ACC112 (cell line): ENCODE measurements at regions not wholly inside any gene's neighbourhood (a gene's known extent, or its start where the extent isn't known, plus 50 kb on each side); places are given as distances from the start of the nearest gene placed in this dataset.
A peak's percentile ranks its signal among the peaks of the same experiment; 100 is the strongest.
"Not testable (repeated sequence)": the region's sequence is repeated elsewhere in the genome, so short reads cannot be mapped to it uniquely, and the experiment has no call there.

Experiments used
- H2AFZ ChIP-seq: fragments of 200-600 bp; sonication (generic); one replicate; pipeline ENCODE4 v1.6.0; 2017; ENCODE audit warnings: antibody characterized with exemption, low read length; ENCODE audit not compliant: unreplicated experiment
- H3K27ac ChIP-seq: fragments of 200-600 bp; sonication (generic); 2 replicates; pipeline ENCODE4 v1.5.1; 2014; ENCODE audit warnings: low read depth, mild to moderate bottlenecking, antibody characterized with exemption, low read length, moderate library complexity
- H3K27me3 ChIP-seq: fragments of 200-600 bp; sonication (generic); 2 replicates; pipeline ENCODE4 v1.6.1; 2014; ENCODE audit warnings: mild to moderate bottlenecking, antibody characterized with exemption, low read length, moderate library complexity, mixed read lengths; ENCODE audit not compliant: insufficient read depth
- H3K36me3 ChIP-seq: fragments of 200-600 bp; sonication (generic); 2 replicates; pipeline ENCODE4 v1.6.1; 2016; ENCODE audit warnings: mild to moderate bottlenecking, antibody characterized with exemption, low read length, moderate library complexity, mixed read lengths; ENCODE audit not compliant: insufficient read depth
- H3K4me1 ChIP-seq: fragments of 200-600 bp; sonication (generic); one replicate; pipeline ENCODE4 v1.6.1; 2016; ENCODE audit warnings: low read length, mixed read lengths; ENCODE audit not compliant: insufficient read depth, unreplicated experiment, control insufficient read depth
- H3K4me3 ChIP-seq: fragments of 200-600 bp; sonication (generic); 2 replicates; pipeline ENCODE4 v1.5.1; 2014; ENCODE audit warnings: mild to moderate bottlenecking, low read depth, low read length
- H3K79me2 ChIP-seq: fragments of 200-600 bp; sonication (generic); one replicate; pipeline ENCODE4 v1.6.0; 2016; ENCODE audit warnings: low read length; ENCODE audit not compliant: control insufficient read depth, unreplicated experiment, insufficient read depth

DNA sequence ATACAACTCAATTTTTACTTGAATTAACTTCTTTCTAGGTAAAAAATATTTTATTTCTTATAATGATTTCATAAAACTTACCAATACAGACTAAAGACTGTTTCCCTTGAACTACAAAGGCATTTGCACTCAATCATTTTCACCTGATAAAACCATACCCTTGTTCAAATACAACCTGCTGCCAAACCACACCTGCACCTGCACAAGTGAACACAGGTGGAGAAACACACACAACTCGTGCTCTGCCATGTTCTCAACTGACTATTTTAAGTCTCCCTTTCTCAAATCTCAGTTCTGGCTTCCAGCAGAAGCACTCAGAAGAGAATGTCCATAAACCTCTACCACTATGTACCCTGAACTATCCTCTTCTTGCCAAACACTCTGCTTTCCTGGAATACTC lies 1892.1 kb downstream of the MAT2B start:
- Histone ChIP-seq H3K79me2 (no peaks in the 10 kb centered on the region), H3K27me3 (no peaks in the 10 kb centered on the region), H3K4me3 (no peak overlapping the region), H3K36me3 (no peaks in the 10 kb centered on the region), H2AFZ (no peak overlapping the region), H3K4me1 (no peaks in the 10 kb centered on the region), H3K27ac (no peak overlapping the region)

GRCh38 chr5:165400086-165400485 lies 1894.7 kb downstream of the MAT2B start:
- Histone ChIP-seq H3K27ac (no peak overlapping the region), H3K4me3 (no peak overlapping the region), H3K27me3 (no peaks in the 10 kb centered on the region), H3K4me1 (no peaks in the 10 kb centered on the region), H2AFZ (no peak overlapping the region), H3K79me2 (no peaks in the 10 kb centered on the region), H3K36me3 (no peaks in the 10 kb centered on the region)

- no peaks in the 10 kb centered on the region for H3K27me3 ChIP-seq
- no peak overlapping the region for H3K4me3 ChIP-seq
- no peak overlapping the region for H3K27ac ChIP-seq
- H2AFZ ChIP-seq: no peak overlapping the region
- H3K4me1 ChIP-seq: no peaks in the 10 kb centered on the region
- no peaks in the 10 kb centered on the region for H3K79me2 ChIP-seq
- no peaks in the 10 kb centered on the region for H3K36me3 ChIP-seq
These were observed 1899.5 kb downstream of the MAT2B start for GRCh38 chr5:165404917-165405316.

GRCh38 chr5:165405340-165405739 lies 1899.9 kb downstream of the MAT2B start:
- H3K4me1 ChIP-seq: no peaks in the 10 kb centered on the region
- H3K36me3 ChIP-seq: no peaks in the 10 kb centered on the region
- no peaks in the 10 kb centered on the region for H3K27me3 ChIP-seq
- H3K4me3 ChIP-seq: no peak overlapping the region
- no peak overlapping the region for H3K27ac ChIP-seq
- H2AFZ ChIP-seq: peak overlapping the region; percentile 21
- H3K79me2 ChIP-seq: no peaks in the 10 kb centered on the region

DNA sequence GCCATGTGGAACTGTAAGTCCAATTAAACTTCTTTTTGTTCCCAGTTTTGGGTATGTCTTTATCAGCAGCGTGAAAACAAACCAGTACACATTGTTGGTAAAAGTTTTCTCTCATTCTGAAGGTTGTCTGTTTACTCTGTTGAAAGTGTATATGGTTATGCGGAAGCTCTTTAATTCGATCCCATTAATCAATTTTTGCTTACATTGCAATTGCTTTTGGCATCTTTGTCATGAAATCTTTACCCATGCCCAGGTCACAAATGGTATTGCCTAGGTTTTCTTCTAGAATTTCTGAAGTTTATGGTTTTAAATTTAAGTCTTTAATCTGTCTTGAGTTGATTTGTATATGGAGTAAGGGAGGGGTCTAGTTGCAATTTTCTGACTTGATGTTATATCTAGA lies 1901.9 kb downstream of the MAT2B start:
- no peaks in the 10 kb centered on the region for H3K4me1 ChIP-seq
- H2AFZ ChIP-seq: no peak overlapping the region
- H3K4me3 ChIP-seq: no peak overlapping the region
- no peaks in the 10 kb centered on the region for H3K36me3 ChIP-seq
- no peaks in the 10 kb centered on the region for H3K79me2 ChIP-seq
- no peak overlapping the region for H3K27ac ChIP-seq
- no peaks in the 10 kb centered on the region for H3K27me3 ChIP-seq

DNA sequence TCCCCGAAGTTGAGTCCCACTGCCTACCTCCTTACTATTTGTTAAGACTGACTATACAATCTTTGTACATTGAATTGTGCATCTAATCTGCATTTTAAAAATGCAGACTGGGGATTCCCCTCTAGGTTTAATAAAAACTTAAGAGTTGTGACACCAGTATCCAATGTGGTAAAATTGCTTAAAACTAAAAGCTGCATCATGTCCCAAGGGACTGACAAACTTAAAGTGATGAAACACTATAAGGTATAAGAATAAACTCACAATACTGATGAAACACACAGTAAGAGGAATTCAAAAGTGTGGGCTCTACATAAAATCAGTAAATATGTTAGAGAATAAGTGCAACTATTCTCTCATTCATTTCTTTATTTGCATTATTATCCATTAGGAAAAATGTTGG lies 1905.1 kb downstream of the MAT2B start:
- Histone ChIP-seq H3K27ac (no peak overlapping the region), H3K27me3 (no peaks in the 10 kb centered on the region), H2AFZ (no peak overlapping the region), H3K79me2 (no peaks in the 10 kb centered on the region), H3K4me3 (no peak overlapping the region), H3K4me1 (no peaks in the 10 kb centered on the region), H3K36me3 (no peaks in the 10 kb centered on the region)

- not testable (repeated sequence) for H3K27ac ChIP-seq, H3K4me3 ChIP-seq, H3K79me2 ChIP-seq, H3K4me1 ChIP-seq, H2AFZ ChIP-seq, H3K36me3 ChIP-seq, H3K27me3 ChIP-seq
These were observed 1906.1 kb downstream of the MAT2B start for GRCh38 chr5:165411532-165411931.

DNA sequence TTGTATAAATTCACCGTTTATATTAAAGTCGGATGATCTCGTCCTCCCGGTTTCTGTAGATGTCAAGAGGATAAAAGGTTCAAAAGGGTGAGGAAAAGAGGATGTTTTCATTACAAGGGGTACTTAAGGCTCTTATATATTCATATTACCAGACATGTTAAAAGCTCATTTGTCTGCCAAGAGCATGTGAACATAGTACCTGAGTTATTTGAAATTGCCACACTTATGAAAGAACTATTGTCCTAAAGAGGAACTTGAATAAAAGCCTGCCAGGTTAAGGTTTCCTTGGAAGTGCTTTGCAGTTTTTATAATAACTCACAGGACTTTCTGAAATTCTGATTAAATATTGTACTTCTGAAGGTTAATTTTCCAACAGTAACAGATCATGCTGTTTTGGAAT lies 1915.1 kb downstream of the MAT2B start:
- no peaks in the 10 kb centered on the region for H3K36me3 ChIP-seq

DNA sequence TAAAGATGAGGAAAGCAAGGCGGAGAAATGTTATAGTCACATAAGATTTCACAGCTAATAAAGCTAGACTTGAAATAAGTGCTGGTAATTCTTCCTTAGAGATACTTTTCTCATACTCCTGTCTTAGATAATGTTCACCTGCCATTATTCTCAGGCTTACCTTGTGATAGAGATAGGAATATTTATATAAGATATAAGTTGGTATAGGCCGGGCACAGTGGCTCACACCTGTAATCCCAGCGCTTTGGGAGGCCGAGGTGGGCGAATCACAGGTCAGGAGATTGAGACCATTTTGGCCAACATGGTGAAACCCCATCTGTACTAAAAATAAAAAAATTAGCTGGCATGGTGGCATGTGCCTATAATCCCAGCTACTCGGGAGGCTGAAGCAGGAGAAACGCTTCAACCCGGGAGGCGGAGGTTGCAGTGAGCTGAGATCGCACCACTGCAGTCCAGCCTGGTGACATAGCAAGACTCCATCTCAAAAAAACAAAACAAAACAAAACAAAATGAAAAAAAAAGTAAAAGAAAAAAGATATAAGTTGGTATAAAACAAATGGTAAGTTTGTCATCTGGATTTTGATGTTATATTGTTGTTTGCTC lies 1918.4 kb downstream of the MAT2B start:
- Histone ChIP-seq H3K36me3 (no peaks in the 10 kb centered on the region), H3K79me2 (no peaks in the 10 kb centered on the region), H3K27me3 (no peaks in the 10 kb centered on the region), H3K27ac (no peak overlapping the region), H3K4me3 (no peak overlapping the region), H3K4me1 (no peaks in the 10 kb centered on the region), H2AFZ (no peak overlapping the region)

More for the DNA sequence above, 1915.1 kb downstream of the MAT2B start:
- no peaks in the 10 kb centered on the region for H3K4me1 ChIP-seq
- no peak overlapping the region for H2AFZ ChIP-seq
- no peak overlapping the region for H3K4me3 ChIP-seq
- H3K27ac ChIP-seq: no peak overlapping the region
- no peaks in the 10 kb centered on the region for H3K79me2 ChIP-seq
- no peaks in the 10 kb centered on the region for H3K27me3 ChIP-seq

GRCh38 chr5:165425594-165425993 lies 1920.2 kb downstream of the MAT2B start:
- no peaks in the 10 kb centered on the region for H3K36me3 ChIP-seq
- H3K27ac ChIP-seq: no peak overlapping the region
- no peaks in the 10 kb centered on the region for H3K4me1 ChIP-seq
- H2AFZ ChIP-seq: no peak overlapping the region
- no peak overlapping the region for H3K4me3 ChIP-seq
- H3K27me3 ChIP-seq: no peaks in the 10 kb centered on the region
- no peaks in the 10 kb centered on the region for H3K79me2 ChIP-seq

DNA sequence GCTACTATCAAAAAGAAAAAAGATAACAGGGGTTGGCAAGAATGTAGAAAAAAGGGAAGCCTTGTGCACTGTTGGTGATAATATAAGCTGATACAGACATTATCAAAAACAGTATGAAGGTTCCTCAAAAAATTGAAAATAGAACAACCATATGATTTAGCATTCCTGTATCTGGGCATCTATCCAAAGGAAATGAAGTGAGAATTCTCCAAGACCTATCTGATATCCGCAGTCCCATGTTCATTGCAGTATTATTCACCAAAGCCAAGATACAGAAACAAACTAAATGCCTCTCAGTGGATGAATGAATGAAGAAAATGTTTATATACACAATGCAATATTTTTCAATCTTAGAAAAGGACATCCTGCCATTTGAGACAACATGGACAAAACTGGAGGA lies 1943.3 kb downstream of the MAT2B start:
- Histone ChIP-seq H3K27ac (no peak overlapping the region), H3K27me3 (no peaks in the 10 kb centered on the region), H3K79me2 (no peaks in the 10 kb centered on the region), H3K4me1 (no peaks in the 10 kb centered on the region), H3K4me3 (no peak overlapping the region), H3K36me3 (no peaks in the 10 kb centered on the region), H2AFZ (no peak overlapping the region)
